Activated CD8-positive, alpha-beta T cell treated with anti-CD3 and anti-CD28 coated beads, Interleukin-2, amount 10 ng/mL, durations not matched to agents 7 days and 5 days (primary cell): ENCODE measurements at regions not wholly inside any gene's neighbourhood (a gene's known extent, or its start where the extent isn't known, plus 50 kb on each side); places are given as distances from the start of the nearest gene placed in this dataset.

Experiments used
- ATAC-seq: fragments of 150-1000 bp; cut with Tn5 transposase; one replicate; pipeline ENCODE4 v1.10.0; 2021; ENCODE audit warnings: moderate library complexity
- CTCF ChIA-PET: fragments of 350-600 bp; sonication (Branson Sonifier 250); formaldehyde crosslinking; loops from one replicate; lab custom pipeline; 2021; ENCODE audit warnings: antibody characterized with exemption; lab: Charles Lee
- POLR2A ChIA-PET: fragments of 350-600 bp; sonication (Branson Sonifier 250); formaldehyde crosslinking; loops from one replicate; lab custom pipeline; 2021; ENCODE audit warnings: antibody characterized with exemption; lab: Charles Lee
- DNase-seq: peaks from one replicate; pipeline ENCODE4 v3.0.0-alpha.2; 2020
- H3K27ac Mint-ChIP-seq: one replicate; pipeline ENCODE4 v1.8.0; 2021; ENCODE audit warnings: mild to moderate bottlenecking, mixed read lengths
- H3K27me3 Mint-ChIP-seq: one replicate; pipeline ENCODE4 v1.8.0; 2021; ENCODE audit warnings: low read depth, mixed read lengths
- H3K36me3 Mint-ChIP-seq: one replicate; pipeline ENCODE4 v1.8.0; 2021; ENCODE audit warnings: low read depth, mixed read lengths
- H3K4me1 Mint-ChIP-seq: one replicate; pipeline ENCODE4 v1.8.0; 2021; ENCODE audit warnings: low read depth, mixed read lengths
- H3K4me3 Mint-ChIP-seq: one replicate; pipeline ENCODE4 v1.8.0; 2021; ENCODE audit warnings: mild to moderate bottlenecking, mixed read lengths
- H3K9me3 Mint-ChIP-seq: one replicate; pipeline ENCODE4 v1.8.0; 2022; ENCODE audit warnings: mixed read lengths; ENCODE audit not compliant: insufficient read depth

- no peak overlapping the region for H3K27ac Mint-ChIP-seq
- no peaks in the 10 kb centered on the region for H3K27me3 Mint-ChIP-seq
- no peaks in the 10 kb centered on the region for H3K4me1 Mint-ChIP-seq
- POLR2A ChIA-PET, result no interaction called here
- CTCF ChIA-PET, result no interaction called here
- no peaks in the 10 kb centered on the region for H3K9me3 Mint-ChIP-seq
- no peak for ATAC-seq
- DNase-seq, result no peak
- no peaks in the 10 kb centered on the region for H3K36me3 Mint-ChIP-seq
- no peak overlapping the region for H3K4me3 Mint-ChIP-seq
These were observed 115.9 kb downstream of the OMA1 start for GRCh38 chr1:58430421-58431275.

GRCh38 chr1:58426918-58427317 lies 119.6 kb downstream of the OMA1 start:
- Mint-ChIP-seq H3K36me3 (no peaks in the 10 kb centered on the region), H3K9me3 (no peaks in the 10 kb centered on the region), H3K27ac (no peak overlapping the region), H3K4me3 (no peak overlapping the region), H3K4me1 (no peaks in the 10 kb centered on the region), H3K27me3 (no peaks in the 10 kb centered on the region)
- ATAC-seq (no peak), DNase-seq (no peak)
- ChIA-PET POLR2A (no interaction called here), CTCF (no interaction called here)

DNA sequence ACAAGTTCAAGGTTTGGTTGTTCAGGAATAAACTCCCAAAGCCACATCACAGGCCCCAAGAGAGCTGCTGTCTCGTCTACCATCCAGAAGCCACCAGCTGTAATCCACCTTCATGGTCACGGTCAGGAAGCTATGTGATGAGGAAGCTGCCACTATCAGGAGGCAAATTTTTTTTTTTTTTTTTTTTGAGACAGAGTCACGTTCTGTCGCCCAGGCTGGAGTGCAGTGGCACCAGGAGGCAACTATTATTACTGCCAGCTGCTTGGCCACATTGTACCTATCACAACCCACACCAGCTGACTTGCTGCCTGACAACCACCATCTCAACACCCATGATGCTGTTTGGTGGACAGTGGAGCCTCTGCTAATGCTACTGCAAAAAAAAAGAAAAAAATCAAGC lies 124.1 kb downstream of the OMA1 start:
- Mint-ChIP-seq H3K27ac (no peak overlapping the region), H3K9me3 (no peaks in the 10 kb centered on the region), H3K27me3 (no peaks in the 10 kb centered on the region), H3K36me3 (no peaks in the 10 kb centered on the region), H3K4me1 (no peaks in the 10 kb centered on the region), H3K4me3 (no peak overlapping the region)
- ATAC-seq (no peak), DNase-seq (no peak)
- CTCF ChIA-PET, result interaction anchor here (0.6 kb wide), 1 partner anchor 410 kb away, joined by 3 read pairs; no protein-coding TSS in a partner anchor
- POLR2A ChIA-PET, result no interaction called here

- CTCF ChIA-PET, result no interaction called here
- H3K4me1 Mint-ChIP-seq, result no peaks in the 10 kb centered on the region
- H3K4me3 Mint-ChIP-seq, result no peak overlapping the region
- no peaks in the 10 kb centered on the region for H3K27me3 Mint-ChIP-seq
- no peaks in the 10 kb centered on the region for H3K36me3 Mint-ChIP-seq
- POLR2A ChIA-PET, result no interaction called here
- DNase-seq (no peak), ATAC-seq (no peak)
- no peaks in the 10 kb centered on the region for H3K9me3 Mint-ChIP-seq
- no peak overlapping the region for H3K27ac Mint-ChIP-seq
These were observed 128.0 kb downstream of the OMA1 start for GRCh38 chr1:58418283-58419228.

DNA sequence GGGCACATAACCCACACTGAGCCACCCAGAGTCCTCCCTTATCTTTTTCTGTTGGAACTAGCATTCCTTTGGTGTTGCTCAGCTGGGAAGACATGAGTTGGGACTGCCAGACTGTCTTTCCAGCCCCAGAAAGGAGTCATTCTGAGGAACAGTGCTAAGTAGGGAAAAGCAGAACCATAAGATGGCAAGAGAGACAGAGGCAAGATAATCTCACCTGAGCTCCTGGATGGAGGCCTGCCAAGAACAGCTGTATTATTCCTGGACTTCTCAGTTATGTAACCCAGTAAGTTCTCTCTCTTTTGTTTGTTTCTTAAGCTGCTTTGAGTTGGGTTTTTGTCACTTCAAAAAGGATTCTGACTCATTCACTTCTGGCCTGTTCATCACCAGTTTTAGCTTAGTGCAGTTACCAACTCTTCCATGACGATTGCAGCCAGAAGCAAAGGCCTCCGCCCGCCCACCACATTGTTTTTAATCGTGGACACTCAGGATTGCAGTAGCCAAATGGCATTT lies 134.4 kb downstream of the OMA1 start:
- ChIA-PET POLR2A (no interaction called here), CTCF (no interaction called here)

GRCh38 chr1:58409890-58410289 lies 136.6 kb downstream of the OMA1 start:
- H3K36me3 Mint-ChIP-seq, result no peaks in the 10 kb centered on the region
- CTCF ChIA-PET, result no interaction called here

More for the DNA sequence above, 134.4 kb downstream of the OMA1 start:
- Mint-ChIP-seq H3K4me1 (no peaks in the 10 kb centered on the region), H3K9me3 (no peaks in the 10 kb centered on the region), H3K36me3 (no peaks in the 10 kb centered on the region), H3K27ac (no peak overlapping the region), H3K4me3 (no peak overlapping the region), H3K27me3 (no peaks in the 10 kb centered on the region)
- ATAC-seq (no peak), DNase-seq (no peak)

DNA sequence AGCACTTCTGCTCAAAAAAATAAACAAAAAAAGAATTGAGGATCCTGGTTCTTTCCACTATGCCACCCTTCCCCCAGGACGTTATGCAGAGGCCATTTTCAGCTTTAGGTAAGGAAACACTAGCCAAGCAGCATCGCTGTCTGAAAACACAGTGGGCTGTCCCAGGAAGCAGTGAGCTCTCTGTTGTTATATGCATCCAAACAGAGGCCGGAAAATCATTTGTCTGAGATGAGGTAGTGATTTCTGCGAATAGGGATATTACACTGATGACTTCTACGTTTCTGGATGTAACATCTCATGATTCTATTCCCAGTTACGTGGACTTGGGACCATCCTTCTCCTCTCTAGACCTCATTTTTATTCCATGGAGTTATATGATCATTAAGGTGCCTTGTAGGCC lies 137.2 kb downstream of the OMA1 start:
- Mint-ChIP-seq H3K4me3 (no peak overlapping the region), H3K36me3 (no peaks in the 10 kb centered on the region), H3K9me3 (no peaks in the 10 kb centered on the region), H3K4me1 (no peaks in the 10 kb centered on the region), H3K27me3 (peaks cover 3% of the 10 kb centered on the region), H3K27ac (no peak overlapping the region)
- ChIA-PET CTCF (no interaction called here), POLR2A (no interaction called here)
- no peak for ATAC-seq
- no peak for DNase-seq

More at GRCh38 chr1:58409890-58410289, 136.6 kb downstream of the OMA1 start:
- H3K4me1 Mint-ChIP-seq, result no peaks in the 10 kb centered on the region
- no peak overlapping the region for H3K27ac Mint-ChIP-seq
- no peaks in the 10 kb centered on the region for H3K9me3 Mint-ChIP-seq
- ATAC-seq (no peak), DNase-seq (no peak)
- peaks cover 2% of the 10 kb centered on the region for H3K27me3 Mint-ChIP-seq
- no peak overlapping the region for H3K4me3 Mint-ChIP-seq
- POLR2A ChIA-PET, result no interaction called here

DNA sequence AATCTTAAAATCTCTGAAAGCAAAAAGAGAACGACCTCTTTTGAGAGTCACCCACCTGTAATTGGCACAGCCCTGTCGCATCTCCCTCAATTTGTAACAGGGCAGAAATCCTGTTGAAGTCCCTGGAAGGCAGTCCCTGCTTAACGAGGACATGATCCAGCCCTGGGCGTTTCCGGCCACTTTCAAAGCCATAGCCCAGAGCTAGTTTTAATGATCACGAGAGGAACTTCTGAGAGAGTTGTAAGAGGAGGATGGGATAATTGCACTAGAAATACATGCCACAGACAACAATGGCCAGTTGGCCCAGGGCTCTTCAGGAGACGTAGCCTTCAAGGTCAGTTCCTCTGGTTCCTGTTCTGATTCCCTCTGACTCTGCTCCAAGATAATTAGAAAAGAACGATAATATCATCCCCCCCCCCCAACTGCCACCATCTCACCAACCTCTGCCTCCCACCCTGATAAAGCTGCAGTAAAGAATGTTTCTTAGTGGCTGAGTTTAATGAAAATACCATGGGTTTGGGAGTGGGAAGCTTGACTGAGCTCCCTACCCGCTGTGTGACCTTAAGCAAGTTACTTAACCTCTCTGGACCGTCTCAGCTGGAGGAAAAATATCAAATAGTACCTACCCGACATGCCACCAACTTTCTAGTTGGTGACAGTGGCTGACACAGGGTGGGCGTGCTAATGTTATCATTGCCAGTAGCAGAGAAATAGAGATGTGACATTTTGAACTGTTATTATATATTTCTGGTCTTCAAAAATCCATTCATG lies 140.0 kb downstream of the OMA1 start:
- ChIA-PET POLR2A (no interaction called here), CTCF (no interaction called here)
- Mint-ChIP-seq H3K36me3 (no peaks in the 10 kb centered on the region), H3K4me3 (no peak overlapping the region), H3K27me3 (peaks cover 3% of the 10 kb centered on the region), H3K27ac (no peak overlapping the region), H3K4me1 (no peaks in the 10 kb centered on the region), H3K9me3 (no peaks in the 10 kb centered on the region)
- DNase-seq (no peak), ATAC-seq (no peak)

GRCh38 chr1:58405660-58406059 lies 140.9 kb downstream of the OMA1 start:
- ChIA-PET POLR2A (no interaction called here), CTCF (no interaction called here)
- H3K4me1 Mint-ChIP-seq, result no peaks in the 10 kb centered on the region
- H3K9me3 Mint-ChIP-seq, result no peaks in the 10 kb centered on the region
- ATAC-seq, result no peak
- no peak overlapping the region for H3K4me3 Mint-ChIP-seq
- DNase-seq, result no peak
- no peaks in the 10 kb centered on the region for H3K36me3 Mint-ChIP-seq
- no peak overlapping the region for H3K27ac Mint-ChIP-seq
- H3K27me3 Mint-ChIP-seq, result peaks cover 3% of the 10 kb centered on the region

DNA sequence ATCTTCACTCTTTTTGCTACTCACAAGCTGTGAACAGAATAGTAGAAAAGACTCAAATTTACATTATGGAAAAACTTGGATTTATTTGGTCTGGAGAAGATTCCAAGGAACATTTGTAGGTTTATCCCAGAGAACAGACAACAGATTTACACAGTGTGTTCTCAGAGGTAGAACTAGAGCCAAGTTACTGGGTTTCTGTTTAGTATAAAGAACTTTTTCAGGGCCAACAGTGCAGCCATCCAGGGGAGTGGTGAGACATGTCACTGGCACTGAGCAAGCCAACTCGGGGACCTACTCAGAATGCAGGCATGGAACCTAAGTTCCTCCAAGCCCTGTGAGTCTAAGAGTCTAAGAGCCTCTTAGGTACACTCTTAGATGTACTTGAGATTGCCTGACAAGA lies 142.6 kb downstream of the OMA1 start:
- peaks cover 6% of the 10 kb centered on the region for H3K27me3 Mint-ChIP-seq
- no peak overlapping the region for H3K27ac Mint-ChIP-seq
- no peak for ATAC-seq
- H3K36me3 Mint-ChIP-seq, result no peaks in the 10 kb centered on the region
- ChIA-PET POLR2A (no interaction called here), CTCF (no interaction called here)
- H3K9me3 Mint-ChIP-seq, result no peaks in the 10 kb centered on the region
- H3K4me3 Mint-ChIP-seq, result no peak overlapping the region
- no peaks in the 10 kb centered on the region for H3K4me1 Mint-ChIP-seq
- no peak for DNase-seq

- DNase-seq (no peak), ATAC-seq (no peak)
- POLR2A ChIA-PET, result no interaction called here
- Mint-ChIP-seq H3K36me3 (no peaks in the 10 kb centered on the region), H3K9me3 (no peaks in the 10 kb centered on the region), H3K4me1 (no peaks in the 10 kb centered on the region), H3K27ac (no peak overlapping the region), H3K4me3 (no peak overlapping the region), H3K27me3 (peaks cover 6% of the 10 kb centered on the region)
- CTCF ChIA-PET, result no interaction called here
These were observed 144.1 kb downstream of the OMA1 start for GRCh38 chr1:58402444-58402843.
